ENCODE measurements at regions not wholly inside any gene's neighbourhood (a gene's known extent, or its start where the extent isn't known, plus 50 kb on each side); places are given as distances from the start of the nearest gene placed in this dataset.

GRCh38 chr3:115252679-115253078 is 105.6 kb upstream of the ZBTB20 start:
- no peak for DNase-seq (ENCODE audit: low read depth, low spot score)

- peak; percentile 90 for DNase-seq (ENCODE audit: low read depth, low spot score)
Measured at GRCh38 chr3:115254492-115255196, 107.6 kb upstream of the ZBTB20 start.

GRCh38 chr3:115255197-115255585 is 108.1 kb upstream of the ZBTB20 start:
- no peak for DNase-seq (ENCODE audit: low read depth, low spot score)

- no peak for DNase-seq (ENCODE audit: low read depth, low spot score)
Measured at GRCh38 chr3:115270849-115271248, 123.8 kb upstream of the ZBTB20 start.

- no peak for DNase-seq (ENCODE audit: low read depth, low spot score)
Measured at GRCh38 chr3:115272036-115272824, 125.1 kb upstream of the ZBTB20 start.

GRCh38 chr3:115275896-115276295 is 128.8 kb upstream of the ZBTB20 start:
- no peak for DNase-seq (ENCODE audit: low read depth, low spot score)

GRCh38 chr3:115279939-115280338 is 132.9 kb upstream of the ZBTB20 start:
- no peak for DNase-seq (ENCODE audit: low read depth, low spot score)

- DNase-seq (ENCODE audit: low read depth, low spot score): no peak
Measured at GRCh38 chr3:115280506-115280905, 133.4 kb upstream of the ZBTB20 start.

GRCh38 chr3:115281697-115282675 is 134.9 kb upstream of the ZBTB20 start:
- DNase-seq (ENCODE audit: low read depth, low spot score): no peak

GRCh38 chr3:115284980-115285379 is 137.9 kb upstream of the ZBTB20 start:
- no peak for DNase-seq (ENCODE audit: low read depth, low spot score)

- DNase-seq (ENCODE audit: low read depth, low spot score): no peak
Measured at GRCh38 chr3:115286529-115287197, 139.6 kb upstream of the ZBTB20 start.

- DNase-seq (ENCODE audit: low read depth, low spot score): no peak
Measured at GRCh38 chr3:115287198-115287597, 140.1 kb upstream of the ZBTB20 start.

- DNase-seq (ENCODE audit: low read depth, low spot score): no peak
Measured at GRCh38 chr3:115292131-115292530, 145.0 kb upstream of the ZBTB20 start.

- no peak for DNase-seq (ENCODE audit: low read depth, low spot score)
Measured at GRCh38 chr3:115292677-115293165, 145.6 kb upstream of the ZBTB20 start.

GRCh38 chr3:115293321-115293720 is 146.2 kb upstream of the ZBTB20 start:
- no peak for DNase-seq (ENCODE audit: low read depth, low spot score)

- DNase-seq (ENCODE audit: low read depth, low spot score): no peak
Measured at GRCh38 chr3:115301364-115301860, 154.3 kb upstream of the ZBTB20 start.

- peak; percentile 64 for DNase-seq (ENCODE audit: low read depth, low spot score)
Measured at GRCh38 chr3:115317953-115318352, 170.9 kb upstream of the ZBTB20 start.

- no peak for DNase-seq (ENCODE audit: low read depth, low spot score)
Measured at GRCh38 chr3:115321400-115321805, 174.3 kb upstream of the ZBTB20 start.

GRCh38 chr3:115322901-115323300 is 175.8 kb upstream of the ZBTB20 start:
- DNase-seq (ENCODE audit: low read depth, low spot score): no peak

GRCh38 chr3:115323380-115323779 is 176.3 kb upstream of the ZBTB20 start:
- DNase-seq (ENCODE audit: low read depth, low spot score): no peak

GRCh38 chr3:115324056-115324455 is 177.0 kb upstream of the ZBTB20 start:
- DNase-seq (ENCODE audit: low read depth, low spot score): no peak

Measured in ELF-1 (cell line).